Subcutaneous abdominal adipose tissue (tissue), 5 donors: ENCODE measurements at regions not wholly inside any gene's neighbourhood (a gene's known extent, or its start where the extent isn't known, plus 50 kb on each side); places are given as distances from the start of the nearest gene placed in this dataset.

Source experiments
- H3K27ac ChIP-seq: one replicate; pipeline ENCODE4 v1.7.0; 2013; ENCODE audit warnings: low read depth, mild to moderate bottlenecking, inconsistent platforms, low read length, moderate library complexity
- H3K27me3 ChIP-seq, 5 donors: one replicate each; pipeline ENCODE4 v1.7.0; 2013; ENCODE audit warnings: low read length in 5 of 5, inconsistent platforms in 1 of 5; ENCODE audit not compliant: control insufficient read depth in 5 of 5, insufficient read depth in 4 of 5
- H3K36me3 ChIP-seq, 5 donors: one replicate each; pipeline ENCODE4 v1.7.0; 2013; ENCODE audit warnings: low read length in 5 of 5; ENCODE audit not compliant: control insufficient read depth in 5 of 5, insufficient read depth in 5 of 5
- H3K4me1 ChIP-seq, 5 donors: one replicate each; pipeline ENCODE4 v1.7.0; 2013; ENCODE audit warnings: low read length in 5 of 5, mild to moderate bottlenecking in 3 of 5, moderate library complexity in 1 of 5; ENCODE audit not compliant: control insufficient read depth in 5 of 5, insufficient read depth in 5 of 5
- H3K4me3 ChIP-seq, 5 donors: one replicate each; pipeline ENCODE4 v1.7.0; 2013; ENCODE audit warnings: low read length in 5 of 5, low read depth in 1 of 5
- H3K9ac ChIP-seq, 5 donors: one replicate each; pipeline ENCODE4 v1.7.0; 2013; ENCODE audit warnings: low read length in 5 of 5, mild to moderate bottlenecking in 4 of 5, moderate library complexity in 3 of 5
- H3K9me3 ChIP-seq, 5 donors: one replicate each; pipeline ENCODE4 v1.7.0; 2013; ENCODE audit warnings: low read length in 5 of 5; ENCODE audit not compliant: control insufficient read depth in 5 of 5
- donor health status: healthy.
- donor health status: healthy.
- donor health status: healthy.
- donor health status: healthy.
- donor health status: healthy.

DNA sequence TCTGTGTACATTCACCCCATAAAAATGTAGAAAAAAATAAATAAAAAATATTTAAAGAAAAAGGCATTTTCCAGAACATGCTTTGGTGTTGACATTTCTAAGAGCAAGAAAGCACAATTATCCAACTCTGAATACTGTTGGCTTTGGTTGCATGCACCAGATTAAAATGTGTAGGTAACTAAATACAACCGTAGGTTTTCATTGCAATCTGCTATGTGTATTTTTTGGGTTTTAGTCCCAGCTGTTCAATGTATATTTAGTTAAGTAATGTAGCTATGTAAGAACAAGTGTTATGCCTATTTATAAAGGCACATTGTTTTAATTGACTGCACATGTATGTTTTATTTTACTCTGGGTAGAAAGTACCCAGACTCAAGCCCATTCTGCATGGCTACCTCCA, 108.1 kb upstream of the PAQR3 start:
- Histone ChIP-seq H3K36me3 (no peaks in the 10 kb centered on the region), H3K9ac (no peak overlapping the region), H3K4me3 (no peak overlapping the region), H3K27me3 (no peaks in the 10 kb centered on the region), H3K9me3 (no peaks in the 10 kb centered on the region), H3K4me1 (peaks cover 0 to 8% (median 0%) of the 10 kb centered on the region in 5 donors), H3K27ac (no peak overlapping the region)

GRCh38 chr4:79046016-79046592, 106.9 kb upstream of the PAQR3 start:
- Histone ChIP-seq H3K4me1 (peaks cover 0 to 8% (median 0%) of the 10 kb centered on the region in 5 donors), H3K36me3 (no peaks in the 10 kb centered on the region), H3K4me3 (no peak overlapping the region), H3K9ac (no peak overlapping the region), H3K27me3 (no peaks in the 10 kb centered on the region), H3K27ac (no peak overlapping the region), H3K9me3 (no peaks in the 10 kb centered on the region)

DNA sequence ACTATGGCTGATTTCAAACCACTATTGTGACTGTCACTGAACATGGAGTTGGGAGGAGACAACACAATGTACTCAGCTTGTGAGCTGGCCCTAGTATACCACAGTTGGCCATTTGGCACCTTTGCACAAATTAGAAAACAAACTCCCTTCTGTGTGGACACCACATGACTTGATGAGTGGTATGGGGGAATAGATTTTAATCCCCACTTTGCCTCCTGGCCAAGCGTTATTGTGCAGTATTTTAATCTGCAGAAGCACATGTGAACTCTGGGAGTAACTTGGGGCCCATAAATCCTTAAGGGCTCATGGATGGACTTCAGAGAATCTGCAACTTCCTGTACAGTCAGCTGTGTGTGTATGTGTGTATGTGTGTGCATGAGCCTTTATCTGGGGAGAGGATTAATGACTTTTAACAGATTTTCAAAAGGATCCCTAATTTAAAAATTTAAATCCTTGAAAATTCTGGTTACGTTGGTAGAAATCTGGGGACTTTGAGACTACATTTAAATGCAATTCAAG, 105.0 kb upstream of the PAQR3 start:
- Histone ChIP-seq H3K9ac (no peak overlapping the region), H3K27me3 (no peaks in the 10 kb centered on the region), H3K4me1 (peaks cover 0 to 8% (median 0%) of the 10 kb centered on the region in 5 donors), H3K36me3 (no peaks in the 10 kb centered on the region), H3K9me3 (no peaks in the 10 kb centered on the region), H3K4me3 (no peak overlapping the region), H3K27ac (no peak overlapping the region)

GRCh38 chr4:79043138-79043537, 103.9 kb upstream of the PAQR3 start:
- Histone ChIP-seq H3K27ac (no peak overlapping the region), H3K4me1 (peaks cover 0 to 1% (median 0%) of the 10 kb centered on the region in 5 donors), H3K9ac (no peak overlapping the region), H3K4me3 (no peak overlapping the region), H3K36me3 (no peaks in the 10 kb centered on the region), H3K9me3 (no peaks in the 10 kb centered on the region), H3K27me3 (no peaks in the 10 kb centered on the region)

DNA sequence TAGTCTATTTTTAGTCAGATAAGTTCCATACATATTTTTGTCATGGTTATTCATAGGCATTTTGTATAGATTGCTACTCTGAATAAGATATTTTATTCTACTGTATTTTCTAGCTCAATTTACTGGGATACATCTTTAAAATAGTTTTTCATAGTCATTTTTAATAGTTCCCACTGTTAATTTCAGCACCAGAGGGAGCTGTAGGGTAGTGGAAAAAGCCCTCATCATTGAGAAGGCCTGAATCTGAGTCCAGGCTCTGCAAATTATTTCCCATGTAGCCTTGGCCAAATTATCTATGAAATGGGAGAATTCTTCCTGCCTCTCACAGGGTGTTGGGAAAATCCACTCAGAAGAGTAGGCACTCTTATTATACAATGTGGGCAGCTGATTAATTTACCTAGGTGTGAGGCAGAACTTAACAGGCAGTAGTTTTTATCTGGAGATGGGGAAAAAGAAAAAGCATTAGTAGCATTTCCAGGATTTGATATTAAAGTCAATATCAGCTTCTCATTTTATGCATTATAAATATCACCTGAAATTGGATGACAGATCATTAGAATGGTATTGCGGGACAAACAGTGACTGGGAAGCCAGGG, 102.9 kb upstream of the PAQR3 start:
- no peaks in the 10 kb centered on the region for H3K9me3 ChIP-seq
- no peak overlapping the region for H3K27ac ChIP-seq
- no peak overlapping the region for H3K4me3 ChIP-seq
- no peak overlapping the region for H3K9ac ChIP-seq
- no peaks in the 10 kb centered on the region for H3K36me3 ChIP-seq
- H3K27me3 ChIP-seq, result no peaks in the 10 kb centered on the region
- H3K4me1 ChIP-seq, result no peaks in the 10 kb centered on the region

DNA sequence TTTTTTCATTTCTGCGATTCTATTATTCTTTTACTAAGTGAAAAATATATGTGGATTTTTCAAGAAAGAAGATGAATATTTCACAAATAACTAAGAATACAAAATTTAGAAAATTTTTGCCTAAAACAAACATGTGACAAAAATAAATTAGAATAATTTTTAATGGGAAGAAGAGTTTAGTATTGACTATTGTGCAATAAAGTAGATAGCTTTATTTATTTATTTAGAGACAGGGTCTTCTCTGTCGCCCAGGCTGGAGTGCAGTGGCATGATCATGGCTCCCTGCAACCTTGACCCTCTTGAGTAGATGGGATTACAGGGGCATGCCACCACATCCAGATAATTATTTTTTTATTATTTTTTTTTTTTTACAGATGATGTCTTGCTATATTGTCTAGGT, 95.3 kb upstream of the PAQR3 start:
- H3K36me3 ChIP-seq, result no peaks in the 10 kb centered on the region
- no peaks in the 10 kb centered on the region for H3K27me3 ChIP-seq
- no peaks in the 10 kb centered on the region for H3K9me3 ChIP-seq
- no peak overlapping the region for H3K4me3 ChIP-seq
- no peak overlapping the region for H3K27ac ChIP-seq
- no peak overlapping the region for H3K9ac ChIP-seq
- no peaks in the 10 kb centered on the region for H3K4me1 ChIP-seq

- no peaks in the 10 kb centered on the region for H3K27me3 ChIP-seq
- H3K4me3 ChIP-seq, result no peak overlapping the region
- H3K36me3 ChIP-seq, result no peaks in the 10 kb centered on the region
- H3K27ac ChIP-seq, result no peak overlapping the region
- no peaks in the 10 kb centered on the region for H3K4me1 ChIP-seq
- no peaks in the 10 kb centered on the region for H3K9me3 ChIP-seq
- no peak overlapping the region for H3K9ac ChIP-seq
These were observed 91.7 kb upstream of the PAQR3 start for GRCh38 chr4:79030973-79031372.

GRCh38 chr4:79027656-79028055, 88.4 kb upstream of the PAQR3 start:
- no peaks in the 10 kb centered on the region for H3K9me3 ChIP-seq
- no peaks in the 10 kb centered on the region for H3K36me3 ChIP-seq
- no peak overlapping the region for H3K4me3 ChIP-seq
- no peaks in the 10 kb centered on the region for H3K4me1 ChIP-seq
- H3K27me3 ChIP-seq, result no peaks in the 10 kb centered on the region
- no peak overlapping the region for H3K9ac ChIP-seq
- H3K27ac ChIP-seq, result no peak overlapping the region

DNA sequence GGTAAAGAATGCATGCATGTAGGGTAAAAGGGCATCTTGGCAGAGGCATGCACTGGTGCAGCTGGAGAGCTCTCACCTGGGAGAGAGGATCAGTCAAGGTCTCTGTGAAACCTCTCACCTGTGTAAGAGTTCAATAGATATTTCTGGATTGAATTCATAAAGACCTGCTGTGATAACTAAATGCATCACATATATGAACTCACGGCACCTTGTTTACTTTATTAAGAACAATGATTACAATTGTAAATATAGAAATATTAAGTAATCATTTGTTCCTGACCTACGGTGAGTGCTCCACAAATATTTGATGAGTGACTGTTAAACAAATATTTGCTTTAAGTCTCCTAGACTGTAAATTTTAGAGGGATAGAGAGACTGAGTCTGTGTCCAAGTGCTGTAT, 85.9 kb upstream of the PAQR3 start:
- Histone ChIP-seq H3K9ac (no peak overlapping the region), H3K36me3 (no peaks in the 10 kb centered on the region), H3K27ac (no peak overlapping the region), H3K27me3 (no peaks in the 10 kb centered on the region), H3K4me3 (no peak overlapping the region), H3K9me3 (no peaks in the 10 kb centered on the region), H3K4me1 (no peaks in the 10 kb centered on the region)

DNA sequence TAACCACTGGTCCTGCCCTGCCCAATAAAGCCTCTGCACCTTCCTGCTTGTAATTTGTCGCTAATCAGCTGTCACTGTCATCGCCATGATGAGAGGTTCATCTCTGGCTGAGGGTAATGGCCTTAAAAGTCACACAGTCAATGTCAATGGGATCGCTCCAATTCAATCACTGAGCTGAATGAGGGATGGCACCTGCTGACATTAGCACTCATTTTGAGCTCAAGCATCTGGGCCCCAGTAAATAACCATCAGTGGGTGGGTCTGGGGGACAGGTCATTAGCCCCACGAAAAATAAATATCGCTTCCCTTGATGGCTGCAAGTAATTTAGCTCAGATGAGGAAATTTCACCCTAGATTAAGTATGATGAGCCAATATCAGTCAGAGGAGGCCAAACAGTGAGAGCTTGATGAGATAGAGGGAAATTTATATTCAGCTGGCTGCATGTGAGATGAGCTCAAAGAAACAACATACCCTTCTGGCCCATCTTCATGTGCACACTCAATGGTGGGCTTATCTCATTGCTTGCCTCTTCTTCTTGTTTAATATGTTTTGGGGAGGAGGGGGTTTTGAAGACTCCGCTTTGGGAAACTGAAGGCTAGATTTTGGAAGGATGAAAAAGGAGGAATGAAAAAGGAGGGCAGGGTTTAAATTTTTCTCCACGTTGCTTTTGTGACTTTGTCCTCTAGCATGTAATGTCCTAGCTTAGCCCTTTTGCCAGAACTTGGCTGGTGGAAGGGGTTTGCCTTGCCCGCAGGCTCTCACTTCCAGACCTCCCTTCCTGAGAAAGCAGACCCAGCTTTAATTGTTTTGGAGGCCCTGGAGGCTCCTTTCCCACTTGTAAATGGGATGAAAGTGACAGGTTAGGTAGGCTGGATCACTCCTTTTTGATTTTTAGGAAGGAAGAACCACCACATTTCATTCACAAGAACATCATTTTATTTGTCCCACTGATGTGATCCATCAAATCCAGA, 84.8 kb upstream of the PAQR3 start:
- H3K9me3 ChIP-seq, result peaks cover 0 to under 1% (median 0%) of the 10 kb centered on the region in 5 donors
- no peak overlapping the region for H3K27ac ChIP-seq
- H3K36me3 ChIP-seq, result no peaks in the 10 kb centered on the region
- no peak overlapping the region for H3K4me3 ChIP-seq
- no peaks in the 10 kb centered on the region for H3K27me3 ChIP-seq
- H3K4me1 ChIP-seq, result no peaks in the 10 kb centered on the region
- H3K9ac ChIP-seq, result no peak overlapping the region
